ENCODE measurements at regions not wholly inside any gene's neighbourhood (a gene's known extent, or its start where the extent isn't known, plus 50 kb on each side); places are given as distances from the start of the nearest gene placed in this dataset.

DNA sequence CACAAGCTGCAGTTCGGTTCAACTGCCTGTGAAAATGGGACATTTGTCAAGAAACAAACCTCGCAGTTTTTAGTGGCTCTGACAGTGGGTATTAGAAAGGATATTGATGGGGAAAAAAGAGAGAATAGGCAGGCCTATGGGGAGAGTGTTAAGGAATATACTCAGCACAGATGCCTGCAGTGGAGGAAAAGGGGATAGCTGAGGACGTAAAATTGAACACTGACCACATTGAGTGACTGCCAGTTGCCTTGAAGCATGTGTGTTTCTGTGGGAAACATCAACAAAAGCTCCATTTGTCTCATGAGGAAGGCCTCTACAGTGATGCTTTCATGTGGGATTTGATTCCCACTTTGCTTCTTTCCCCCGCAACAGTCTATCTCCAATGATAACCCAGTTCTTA lies 1042.1 kb downstream of the TUSC7 start:
- Histone ChIP-seq H3K4me3 (no peak overlapping the region), H3K36me3 (no peaks in the 10 kb centered on the region), H3K27me3 (no peaks in the 10 kb centered on the region), H3K27ac (no peak overlapping the region), H3K4me1 (peaks cover 0 to 14% (median 0%) of the 10 kb centered on the region in 4 donors), H3K9me3 (no peaks in the 10 kb centered on the region)
- 84% methylated on average over 4 of the region's 4 CpGs for WGBS (ENCODE audit: insufficient coverage, low coverage, low lambda C conversion rate, missing lambda C conversion rate)
- DNase-seq, result no peak
- no peak for TF ChIP-seq POLR2A (IDR thresholded peaks at IDR 0.05)
- TF ChIP-seq, protein P1, sequence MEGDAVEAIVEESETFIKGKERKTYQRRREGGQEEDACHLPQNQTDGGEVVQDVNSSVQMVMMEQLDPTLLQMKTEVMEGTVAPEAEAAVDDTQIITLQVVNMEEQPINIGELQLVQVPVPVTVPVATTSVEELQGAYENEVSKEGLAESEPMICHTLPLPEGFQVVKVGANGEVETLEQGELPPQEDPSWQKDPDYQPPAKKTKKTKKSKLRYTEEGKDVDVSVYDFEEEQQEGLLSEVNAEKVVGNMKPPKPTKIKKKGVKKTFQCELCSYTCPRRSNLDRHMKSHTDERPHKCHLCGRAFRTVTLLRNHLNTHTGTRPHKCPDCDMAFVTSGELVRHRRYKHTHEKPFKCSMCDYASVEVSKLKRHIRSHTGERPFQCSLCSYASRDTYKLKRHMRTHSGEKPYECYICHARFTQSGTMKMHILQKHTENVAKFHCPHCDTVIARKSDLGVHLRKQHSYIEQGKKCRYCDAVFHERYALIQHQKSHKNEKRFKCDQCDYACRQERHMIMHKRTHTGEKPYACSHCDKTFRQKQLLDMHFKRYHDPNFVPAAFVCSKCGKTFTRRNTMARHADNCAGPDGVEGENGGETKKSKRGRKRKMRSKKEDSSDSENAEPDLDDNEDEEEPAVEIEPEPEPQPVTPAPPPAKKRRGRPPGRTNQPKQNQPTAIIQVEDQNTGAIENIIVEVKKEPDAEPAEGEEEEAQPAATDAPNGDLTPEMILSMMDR (IDR thresholded peaks at IDR 0.05), result no peak
- no peak for ATAC-seq
- intact Hi-C loops (cut with DNase I), result no loop called here

DNA sequence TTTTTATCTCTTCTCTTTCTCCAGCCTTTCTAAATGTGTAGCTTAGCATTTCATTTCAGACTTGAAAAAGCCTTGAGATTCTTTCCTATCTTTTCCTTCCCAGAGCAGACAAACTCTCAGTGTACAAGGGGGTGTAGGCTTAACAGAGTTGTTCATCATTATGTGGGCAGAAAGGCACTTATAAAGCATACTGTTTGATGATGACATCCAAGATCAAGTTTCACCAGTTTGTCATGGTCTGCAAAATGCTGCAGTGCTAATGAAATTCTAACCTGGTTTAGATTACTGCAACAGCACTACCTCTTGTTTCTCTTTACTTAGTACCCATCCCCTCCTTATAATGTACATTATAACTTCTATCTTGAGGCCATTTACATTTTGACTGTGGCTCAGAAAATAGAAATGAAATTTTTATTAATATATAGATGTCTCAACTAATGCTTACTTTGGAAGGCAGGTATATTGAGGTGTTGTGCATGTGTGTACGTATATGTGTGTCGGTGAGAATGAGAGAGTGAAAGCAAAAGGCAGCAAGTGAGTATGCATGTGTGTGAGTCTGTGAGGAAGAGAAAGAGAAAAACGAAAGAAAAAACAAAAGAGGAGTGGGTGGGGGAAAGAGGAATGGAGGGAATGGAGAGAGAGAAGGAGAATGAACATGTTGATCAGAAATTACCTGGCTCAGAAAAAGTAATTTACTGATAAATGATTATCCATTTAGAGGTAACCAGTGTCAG lies 1043.6 kb downstream of the TUSC7 start:
- H3K4me1 ChIP-seq, result peaks cover 0 to 14% (median 0%) of the 10 kb centered on the region in 4 donors
- no peak for TF ChIP-seq POLR2A (IDR thresholded peaks at IDR 0.05)
- TF ChIP-seq, protein P1 (IDR thresholded peaks at IDR 0.05), result no peak
- no peaks in the 10 kb centered on the region for H3K36me3 ChIP-seq
- ATAC-seq (no peak), DNase-seq (no peak)
- intact Hi-C loops (cut with DNase I), result no loop called here
- H3K9me3 ChIP-seq, result no peaks in the 10 kb centered on the region
- WGBS (ENCODE audit: insufficient coverage, low coverage, low lambda C conversion rate, missing lambda C conversion rate), result 78% methylated on average over 3 of the region's 3 CpGs
- no peaks in the 10 kb centered on the region for H3K27me3 ChIP-seq
- no peak overlapping the region for H3K27ac ChIP-seq
- no peak overlapping the region for H3K4me3 ChIP-seq

DNA sequence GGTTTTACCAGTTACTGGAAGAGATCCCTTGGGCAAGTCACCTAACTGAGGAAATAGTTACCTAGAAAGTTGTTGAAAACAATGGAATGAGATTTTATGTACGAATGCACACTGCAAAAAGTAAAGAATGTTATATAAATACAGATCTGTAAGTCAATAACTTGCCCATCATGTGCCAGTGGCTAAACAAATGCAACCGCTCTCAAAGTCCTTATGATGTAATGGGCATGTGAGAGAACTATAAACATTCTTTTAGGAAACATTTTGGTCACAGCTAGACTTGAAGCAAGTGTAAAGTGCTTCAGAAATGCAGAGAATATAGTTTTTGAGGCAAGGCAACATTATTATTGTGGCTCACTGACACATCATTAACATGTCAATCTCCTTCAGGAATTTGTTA lies 1044.5 kb downstream of the TUSC7 start:
- H3K27ac ChIP-seq, result peak overlapping the region in 1 of 3 donors; percentile 47
- H3K4me1 ChIP-seq, result peaks cover 0 to 14% (median 0%) of the 10 kb centered on the region in 4 donors
- DNase-seq (peak in 1 of 3 donors; percentile 48), ATAC-seq (peak; percentile 58 to 85 (median 74))
- H3K9me3 ChIP-seq, result no peaks in the 10 kb centered on the region
- no peaks in the 10 kb centered on the region for H3K27me3 ChIP-seq
- WGBS (ENCODE audit: insufficient coverage, low coverage, low lambda C conversion rate, missing lambda C conversion rate), result 7% methylated on average over 2 of the region's 2 CpGs
- no peaks in the 10 kb centered on the region for H3K36me3 ChIP-seq
- no peak for TF ChIP-seq POLR2A (IDR thresholded peaks at IDR 0.05)
- TF ChIP-seq, protein P1 (IDR thresholded peaks at IDR 0.05), result no peak
- no peak overlapping the region for H3K4me3 ChIP-seq
- intact Hi-C loops (cut with DNase I), result no loop called here

DNA sequence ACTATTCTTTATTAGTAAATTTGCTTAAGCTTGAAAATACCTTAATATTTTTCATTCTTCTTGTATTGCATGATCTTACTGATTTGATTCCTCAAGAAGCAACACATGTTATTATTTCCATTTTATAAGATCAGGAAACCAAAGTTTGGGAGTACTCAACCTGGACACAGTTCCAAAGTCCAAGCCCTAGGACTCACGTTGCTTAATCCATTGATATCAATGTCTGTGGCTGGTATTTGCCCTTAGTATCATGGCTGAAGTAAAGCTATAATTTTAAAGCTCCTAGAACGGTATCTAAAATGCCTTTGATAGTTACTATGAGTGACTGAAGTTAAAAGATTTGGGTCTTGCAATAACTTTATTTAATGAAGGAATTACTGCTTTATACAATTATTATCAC lies 1045.3 kb downstream of the TUSC7 start:
- Histone ChIP-seq H3K4me1 (peaks cover 0 to 14% (median 0%) of the 10 kb centered on the region in 4 donors), H3K36me3 (no peaks in the 10 kb centered on the region), H3K4me3 (no peak overlapping the region), H3K27ac (no peak overlapping the region), H3K9me3 (no peaks in the 10 kb centered on the region), H3K27me3 (no peaks in the 10 kb centered on the region)
- intact Hi-C loops (cut with DNase I), result no loop called here
- DNase-seq, result peak in 1 of 3 donors; percentile 54
- peak; percentile 62 to 86 (median 75) for ATAC-seq
- TF ChIP-seq, protein P1 (IDR thresholded peaks at IDR 0.05), result no peak
- TF ChIP-seq POLR2A (IDR thresholded peaks at IDR 0.05), result no peak
- WGBS (ENCODE audit: insufficient coverage, low coverage, low lambda C conversion rate, missing lambda C conversion rate), result 21% methylated on average over 2 of the region's 2 CpGs

Measured in right lobe of liver (tissue), 6 donors.